GM18870 (cell line): ENCODE measurements at regions not wholly inside any gene's neighbourhood (a gene's known extent, or its start where the extent isn't known, plus 50 kb on each side); places are given as distances from the start of the nearest gene placed in this dataset.
"Not testable (repeated sequence)": the region's sequence is repeated elsewhere in the genome, so short reads cannot be mapped to it uniquely, and the experiment has no call there.

Experiments
- ATAC-seq: cut with Tn5 transposase; IDR thresholded peaks from one replicate; pipeline ENCODE4 v1.9.1; 2021; ENCODE audit warnings: moderate library complexity; ENCODE audit not compliant: unreplicated experiment

GRCh38 chr3:35296944-35297343 lies 342.4 kb upstream of the ARPP21 start:
- not testable (repeated sequence) for ATAC-seq

- ATAC-seq: no peak
Observed at GRCh38 chr3:35305406-35305805, 333.9 kb upstream of the ARPP21 start.

- ATAC-seq: no peak
Observed at GRCh38 chr3:35307296-35307695, 332.0 kb upstream of the ARPP21 start.

- ATAC-seq: not testable (repeated sequence)
Observed at GRCh38 chr3:35316841-35317240, 322.5 kb upstream of the ARPP21 start.

- no peak for ATAC-seq
Observed at GRCh38 chr3:35320646-35321407, 318.5 kb upstream of the ARPP21 start.

GRCh38 chr3:35322070-35322469 lies 317.3 kb upstream of the ARPP21 start:
- ATAC-seq: no peak

GRCh38 chr3:35335703-35336102 lies 303.6 kb upstream of the ARPP21 start:
- no peak for ATAC-seq

- no peak for ATAC-seq
Observed at GRCh38 chr3:35336601-35337000, 302.7 kb upstream of the ARPP21 start.

GRCh38 chr3:35338186-35338585 lies 301.1 kb upstream of the ARPP21 start:
- ATAC-seq: no peak

GRCh38 chr3:35380196-35380595 lies 259.1 kb upstream of the ARPP21 start:
- no peak for ATAC-seq

- no peak for ATAC-seq
Observed at GRCh38 chr3:35383216-35383615, 256.1 kb upstream of the ARPP21 start.

- ATAC-seq: no peak
Observed at GRCh38 chr3:35383719-35384555, 255.4 kb upstream of the ARPP21 start.

- no peak for ATAC-seq
Observed at GRCh38 chr3:35385271-35385670, 254.1 kb upstream of the ARPP21 start.

- no peak for ATAC-seq
Observed at GRCh38 chr3:35389907-35390306, 249.4 kb upstream of the ARPP21 start.

- ATAC-seq: no peak
Observed at GRCh38 chr3:35392187-35392586, 247.1 kb upstream of the ARPP21 start.

GRCh38 chr3:35393901-35394799 lies 245.2 kb upstream of the ARPP21 start:
- ATAC-seq: no peak

GRCh38 chr3:35394905-35395304 lies 244.4 kb upstream of the ARPP21 start:
- no peak for ATAC-seq

GRCh38 chr3:35401671-35402070 lies 237.7 kb upstream of the ARPP21 start:
- ATAC-seq: no peak

- ATAC-seq: no peak
Observed at GRCh38 chr3:35404571-35404970, 234.8 kb upstream of the ARPP21 start.

GRCh38 chr3:35408882-35409281 lies 230.4 kb upstream of the ARPP21 start:
- no peak for ATAC-seq

GRCh38 chr3:35409991-35410390 lies 229.3 kb upstream of the ARPP21 start:
- ATAC-seq: no peak
